ENCODE measurements at regions not wholly inside any gene's neighbourhood (a gene's known extent, or its start where the extent isn't known, plus 50 kb on each side); places are given as distances from the start of the nearest gene placed in this dataset.

DNA sequence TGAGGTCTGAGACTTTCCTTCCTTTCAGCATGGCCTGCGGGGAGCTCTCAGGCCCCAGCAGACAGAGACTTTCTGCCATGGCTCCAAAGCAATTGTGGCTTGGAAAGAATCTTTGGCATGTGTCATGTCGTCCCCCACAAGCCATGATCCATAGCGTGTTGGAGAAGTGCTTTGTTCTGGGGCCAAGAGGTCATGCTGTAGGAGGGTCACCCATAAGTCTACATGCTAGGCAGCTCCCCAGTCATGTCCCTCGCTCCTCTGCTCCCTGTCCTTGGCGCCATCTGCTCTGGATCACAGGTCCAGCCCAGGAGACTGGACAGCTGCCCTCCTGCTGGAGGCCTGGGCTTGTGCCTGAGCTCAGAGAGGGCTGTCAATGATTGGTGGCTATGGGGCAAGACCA lies 78.8 kb upstream of the LCLAT1 start:
- TF ChIP-seq, protein P1, sequence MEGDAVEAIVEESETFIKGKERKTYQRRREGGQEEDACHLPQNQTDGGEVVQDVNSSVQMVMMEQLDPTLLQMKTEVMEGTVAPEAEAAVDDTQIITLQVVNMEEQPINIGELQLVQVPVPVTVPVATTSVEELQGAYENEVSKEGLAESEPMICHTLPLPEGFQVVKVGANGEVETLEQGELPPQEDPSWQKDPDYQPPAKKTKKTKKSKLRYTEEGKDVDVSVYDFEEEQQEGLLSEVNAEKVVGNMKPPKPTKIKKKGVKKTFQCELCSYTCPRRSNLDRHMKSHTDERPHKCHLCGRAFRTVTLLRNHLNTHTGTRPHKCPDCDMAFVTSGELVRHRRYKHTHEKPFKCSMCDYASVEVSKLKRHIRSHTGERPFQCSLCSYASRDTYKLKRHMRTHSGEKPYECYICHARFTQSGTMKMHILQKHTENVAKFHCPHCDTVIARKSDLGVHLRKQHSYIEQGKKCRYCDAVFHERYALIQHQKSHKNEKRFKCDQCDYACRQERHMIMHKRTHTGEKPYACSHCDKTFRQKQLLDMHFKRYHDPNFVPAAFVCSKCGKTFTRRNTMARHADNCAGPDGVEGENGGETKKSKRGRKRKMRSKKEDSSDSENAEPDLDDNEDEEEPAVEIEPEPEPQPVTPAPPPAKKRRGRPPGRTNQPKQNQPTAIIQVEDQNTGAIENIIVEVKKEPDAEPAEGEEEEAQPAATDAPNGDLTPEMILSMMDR (IDR thresholded peaks at IDR 0.05) = no peak
- TF ChIP-seq POLR2A (IDR thresholded peaks at IDR 0.05) = no peak
